Glutamatergic neuron (in vitro differentiated cells): ENCODE measurements at regions not wholly inside any gene's neighbourhood (a gene's known extent, or its start where the extent isn't known, plus 50 kb on each side); places are given as distances from the start of the nearest gene placed in this dataset.
"Not testable (repeated sequence)": the region's sequence is repeated elsewhere in the genome, so short reads cannot be mapped to it uniquely, and the experiment has no call there.

Experiments used
- DNase-seq: peaks from one replicate; pipeline ENCODE4 v3.0.0; 2022
- H3K27ac Mint-ChIP-seq: one replicate; pipeline ENCODE4 v1.8.0; 2020; ENCODE audit warnings: mild to moderate bottlenecking, mixed read lengths, inconsistent platforms; ENCODE audit not compliant: unreplicated experiment
- H3K27me3 Mint-ChIP-seq: one replicate; pipeline ENCODE4 v1.8.0; 2020; ENCODE audit warnings: mild to moderate bottlenecking, moderate library complexity, mixed read lengths, inconsistent platforms; ENCODE audit not compliant: unreplicated experiment
- H3K36me3 Mint-ChIP-seq: one replicate; pipeline ENCODE4 v1.8.0; 2020; ENCODE audit warnings: mild to moderate bottlenecking, mixed read lengths, inconsistent platforms; ENCODE audit not compliant: unreplicated experiment
- H3K4me1 Mint-ChIP-seq: one replicate; pipeline ENCODE4 v1.8.0; 2020; ENCODE audit warnings: mild to moderate bottlenecking, low read depth, mixed read lengths, inconsistent platforms; ENCODE audit not compliant: unreplicated experiment
- H3K4me3 Mint-ChIP-seq: one replicate; pipeline ENCODE4 v1.8.0; 2020; ENCODE audit warnings: mild to moderate bottlenecking, mixed read lengths, inconsistent platforms; ENCODE audit not compliant: unreplicated experiment
- H3K9me3 Mint-ChIP-seq: one replicate; pipeline ENCODE4 v1.8.0; 2020; ENCODE audit warnings: mild to moderate bottlenecking, moderate library complexity, mixed read lengths, inconsistent platforms; ENCODE audit not compliant: unreplicated experiment
- TF ChIP-seq, protein P1 (sequence below): fragments of 200-600 bp; sonication (generic); IDR thresholded peaks from one replicate; pipeline ENCODE4 v1.5.0; 2021; ENCODE audit not compliant: partially characterized antibody, unreplicated experiment

DNA sequence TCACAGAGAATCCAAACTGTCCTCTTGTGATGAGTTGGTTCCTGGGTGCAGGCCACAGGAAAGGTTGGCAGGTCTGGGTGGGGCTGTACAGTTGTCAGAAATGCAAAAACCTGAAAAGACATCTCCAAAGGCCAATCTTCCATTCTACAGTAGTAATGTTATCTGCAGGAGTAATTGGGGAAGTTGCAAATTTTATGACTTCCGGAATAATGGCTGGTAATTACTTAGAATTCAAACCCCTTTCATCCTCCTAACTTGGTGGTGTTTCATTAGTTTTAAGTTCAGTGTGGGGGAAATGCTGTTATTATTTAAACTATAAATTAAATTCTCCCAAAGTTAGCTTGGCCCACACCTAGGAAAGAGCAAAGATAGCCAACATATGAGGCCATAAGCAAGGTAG, 64.7 kb upstream of the FAT3 start:
- no peaks in the 10 kb centered on the region for H3K27me3 Mint-ChIP-seq
- no peak overlapping the region for H3K27ac Mint-ChIP-seq
- H3K36me3 Mint-ChIP-seq: no peaks in the 10 kb centered on the region
- H3K9me3 Mint-ChIP-seq: peaks cover 3% of the 10 kb centered on the region
- no peaks in the 10 kb centered on the region for H3K4me1 Mint-ChIP-seq
- no peak for DNase-seq
- H3K4me3 Mint-ChIP-seq: no peak overlapping the region
- TF ChIP-seq, protein P1, sequence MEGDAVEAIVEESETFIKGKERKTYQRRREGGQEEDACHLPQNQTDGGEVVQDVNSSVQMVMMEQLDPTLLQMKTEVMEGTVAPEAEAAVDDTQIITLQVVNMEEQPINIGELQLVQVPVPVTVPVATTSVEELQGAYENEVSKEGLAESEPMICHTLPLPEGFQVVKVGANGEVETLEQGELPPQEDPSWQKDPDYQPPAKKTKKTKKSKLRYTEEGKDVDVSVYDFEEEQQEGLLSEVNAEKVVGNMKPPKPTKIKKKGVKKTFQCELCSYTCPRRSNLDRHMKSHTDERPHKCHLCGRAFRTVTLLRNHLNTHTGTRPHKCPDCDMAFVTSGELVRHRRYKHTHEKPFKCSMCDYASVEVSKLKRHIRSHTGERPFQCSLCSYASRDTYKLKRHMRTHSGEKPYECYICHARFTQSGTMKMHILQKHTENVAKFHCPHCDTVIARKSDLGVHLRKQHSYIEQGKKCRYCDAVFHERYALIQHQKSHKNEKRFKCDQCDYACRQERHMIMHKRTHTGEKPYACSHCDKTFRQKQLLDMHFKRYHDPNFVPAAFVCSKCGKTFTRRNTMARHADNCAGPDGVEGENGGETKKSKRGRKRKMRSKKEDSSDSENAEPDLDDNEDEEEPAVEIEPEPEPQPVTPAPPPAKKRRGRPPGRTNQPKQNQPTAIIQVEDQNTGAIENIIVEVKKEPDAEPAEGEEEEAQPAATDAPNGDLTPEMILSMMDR: no peak

DNA sequence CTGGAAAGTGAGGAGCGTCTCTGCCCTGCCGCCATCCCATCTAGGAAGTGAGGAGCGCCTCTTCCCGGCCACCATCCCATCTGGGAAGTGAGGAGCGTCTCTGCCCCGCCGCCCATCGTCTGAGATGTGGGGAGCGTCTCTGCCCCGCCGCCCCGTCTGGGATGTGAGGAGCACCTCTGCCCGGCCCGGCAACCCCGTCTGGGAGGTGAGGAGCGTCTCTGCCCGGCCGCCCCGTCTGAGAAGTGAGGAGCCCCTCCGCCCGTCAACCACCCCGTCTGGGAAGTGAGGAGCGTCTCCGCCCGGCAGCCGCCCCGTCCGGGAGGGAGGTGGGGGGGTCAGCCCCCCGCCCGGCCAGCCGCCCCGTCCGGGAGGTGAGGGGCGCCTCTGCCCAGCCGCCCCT, 67.2 kb upstream of the FAT3 start:
- not testable (repeated sequence) for H3K4me3 Mint-ChIP-seq, H3K9me3 Mint-ChIP-seq, DNase-seq, H3K27ac Mint-ChIP-seq, H3K4me1 Mint-ChIP-seq, H3K36me3 Mint-ChIP-seq, H3K27me3 Mint-ChIP-seq

DNA sequence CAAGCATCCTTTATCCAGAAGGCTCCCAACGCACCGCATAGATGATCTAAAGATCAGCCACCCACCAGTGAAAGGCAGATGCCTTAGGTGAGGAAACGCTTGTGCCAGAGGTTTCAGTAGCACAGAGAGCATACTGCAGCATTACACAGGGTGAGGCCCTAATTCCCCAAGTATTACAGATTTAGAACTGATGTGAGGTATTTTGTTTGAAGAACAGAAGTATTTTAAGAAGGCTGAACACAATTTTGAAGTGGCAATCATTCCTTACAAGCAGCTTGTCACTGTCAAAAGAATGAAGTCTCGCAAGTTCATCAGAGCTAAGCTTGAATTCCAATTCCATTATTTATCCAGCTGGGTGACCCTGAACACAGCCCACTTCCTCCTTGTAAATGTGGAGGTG, 70.0 kb upstream of the FAT3 start:
- Mint-ChIP-seq H3K4me3 (no peak overlapping the region), H3K36me3 (no peaks in the 10 kb centered on the region), H3K4me1 (peaks cover 5% of the 10 kb centered on the region), H3K27ac (no peak overlapping the region), H3K27me3 (no peaks in the 10 kb centered on the region), H3K9me3 (peaks cover 3% of the 10 kb centered on the region)
- TF ChIP-seq, protein P1: no peak
- no peak for DNase-seq

- Mint-ChIP-seq H3K36me3 (no peaks in the 10 kb centered on the region), H3K9me3 (peaks cover 3% of the 10 kb centered on the region), H3K4me1 (peaks cover 5% of the 10 kb centered on the region), H3K27ac (no peak overlapping the region), H3K27me3 (no peaks in the 10 kb centered on the region), H3K4me3 (no peak overlapping the region)
- DNase-seq: no peak
- TF ChIP-seq, protein P1: no peak
These were observed 70.5 kb upstream of the FAT3 start for GRCh38 chr11:92154110-92154509.

DNA sequence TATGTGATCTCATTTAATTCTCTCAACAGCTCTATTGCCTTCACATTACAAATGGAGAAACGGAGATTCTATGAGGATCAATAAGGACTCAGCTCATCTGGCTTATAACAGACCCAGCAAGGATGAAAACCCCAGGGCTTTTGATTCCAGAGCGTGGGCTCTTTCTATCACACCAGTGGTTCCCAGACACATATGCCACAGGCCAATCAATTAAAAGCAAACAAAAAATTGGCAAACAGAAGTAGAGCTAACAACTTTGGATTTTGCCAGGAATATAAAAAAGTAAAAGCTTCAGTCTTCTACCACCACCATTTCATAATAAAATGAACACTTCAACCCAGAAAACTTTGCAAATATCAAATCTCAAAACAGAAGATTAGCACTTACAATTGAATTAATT, 71.1 kb upstream of the FAT3 start:
- Mint-ChIP-seq H3K4me1 (peaks cover 5% of the 10 kb centered on the region), H3K4me3 (no peak overlapping the region), H3K27me3 (no peaks in the 10 kb centered on the region), H3K27ac (no peak overlapping the region), H3K36me3 (no peaks in the 10 kb centered on the region), H3K9me3 (peaks cover 3% of the 10 kb centered on the region)
- DNase-seq: no peak
- TF ChIP-seq, protein P1: no peak

GRCh38 chr11:92152245-92152644, 72.4 kb upstream of the FAT3 start:
- no peak for DNase-seq
- peaks cover 5% of the 10 kb centered on the region for H3K4me1 Mint-ChIP-seq
- H3K36me3 Mint-ChIP-seq: no peaks in the 10 kb centered on the region
- TF ChIP-seq, protein P1: no peak
- no peak overlapping the region for H3K27ac Mint-ChIP-seq
- peaks cover 1% of the 10 kb centered on the region for H3K9me3 Mint-ChIP-seq
- no peaks in the 10 kb centered on the region for H3K27me3 Mint-ChIP-seq
- no peak overlapping the region for H3K4me3 Mint-ChIP-seq
